Activated T-cell treated with anti-CD3 and anti-CD28 coated beads, Interleukin-2, amount 50 U/mL, for 72 hours (primary cell): ENCODE measurements at regions not wholly inside any gene's neighbourhood (a gene's known extent, or its start where the extent isn't known, plus 50 kb on each side); places are given as distances from the start of the nearest gene placed in this dataset.
"Not testable (repeated sequence)": the region's sequence is repeated elsewhere in the genome, so short reads cannot be mapped to it uniquely, and the experiment has no call there.

Experiments used
- ATAC-seq, 2 donors: fragments of 150-1000 bp; cut with Tn5 transposase; replicated peaks in 1 of 2; 2 replicates each; pipeline ENCODE4 v1.10.0; 2021; ENCODE audit warnings: moderate library complexity in 2 of 2, mild to moderate bottlenecking in 1 of 2
- DNase-seq, 2 donors: peaks; one replicate each; pipeline ENCODE4 v3.0.0; 2021 to 2022; ENCODE audit warnings: mixed read lengths in 1 of 2
- H3K27ac Mint-ChIP-seq: one replicate; pipeline ENCODE4 v1.8.0; 2022; ENCODE audit warnings: mild to moderate bottlenecking, moderate library complexity, mixed read lengths
- H3K27me3 Mint-ChIP-seq: one replicate; pipeline ENCODE4 v1.8.0; 2022; ENCODE audit warnings: low read depth, mixed read lengths
- H3K36me3 Mint-ChIP-seq, 2 donors: one replicate each; pipeline ENCODE4 v1.8.0; 2022; ENCODE audit warnings: mixed read lengths in 2 of 2, mild to moderate bottlenecking in 1 of 2; ENCODE audit not compliant: insufficient read depth in 2 of 2
- H3K4me1 Mint-ChIP-seq: one replicate; pipeline ENCODE4 v1.8.0; 2022; ENCODE audit warnings: low read depth, mixed read lengths
- H3K4me3 Mint-ChIP-seq, 2 donors: one replicate each; pipeline ENCODE4 v1.8.0; 2022; ENCODE audit warnings: mild to moderate bottlenecking in 2 of 2, mixed read lengths in 2 of 2, moderate library complexity in 2 of 2
- H3K9me3 Mint-ChIP-seq, 2 donors: one replicate each; pipeline ENCODE4 v1.8.0; 2022; ENCODE audit warnings: mixed read lengths in 2 of 2

DNA sequence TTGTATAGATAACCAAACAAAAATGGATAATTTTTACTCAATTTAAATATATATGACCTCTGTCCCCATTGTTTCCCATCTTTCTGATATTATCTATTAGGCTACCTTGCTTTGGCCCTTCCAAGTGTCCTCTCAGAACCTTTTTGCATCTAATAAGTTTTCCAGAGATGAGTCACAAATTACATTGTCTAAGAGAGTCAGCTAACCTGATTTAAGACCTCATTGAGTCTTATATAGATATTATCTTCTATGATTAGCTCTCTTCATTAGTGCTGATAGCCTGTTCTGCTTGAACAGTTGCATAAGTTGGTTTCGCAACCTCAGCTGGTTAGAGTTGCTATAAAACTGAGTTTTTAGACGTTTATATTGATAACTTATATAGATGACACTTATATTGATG is 623.1 kb downstream of the LRRC70 start:
- H3K27me3 Mint-ChIP-seq: no peaks in the 10 kb centered on the region
- no peaks in the 10 kb centered on the region for H3K4me1 Mint-ChIP-seq
- ATAC-seq: no peak
- no peak overlapping the region for H3K4me3 Mint-ChIP-seq
- no peak overlapping the region for H3K27ac Mint-ChIP-seq
- no peaks in the 10 kb centered on the region for H3K36me3 Mint-ChIP-seq
- DNase-seq: no peak
- peaks cover 1 to 3% of the 10 kb centered on the region in 2 donors for H3K9me3 Mint-ChIP-seq

DNA sequence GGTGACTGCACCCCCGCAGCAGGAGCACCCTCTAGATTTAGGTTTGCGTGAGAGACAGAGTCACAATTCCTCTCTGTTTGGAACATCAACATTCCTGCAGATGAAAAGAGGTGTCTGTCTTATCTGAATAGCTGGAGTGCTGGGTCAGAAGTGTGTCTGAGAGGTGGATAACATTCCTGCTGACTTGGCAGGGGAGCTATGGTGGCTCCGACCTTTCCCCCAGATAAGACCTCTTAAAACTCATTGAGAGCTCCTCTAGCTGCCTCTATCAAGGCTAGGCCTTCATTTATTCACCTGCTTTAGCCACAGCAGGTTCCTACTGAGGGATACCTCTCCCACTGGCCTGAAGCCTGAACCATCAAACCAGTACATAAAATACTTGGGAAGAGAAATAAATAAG is 615.5 kb downstream of the LRRC70 start:
- no peak for ATAC-seq
- H3K9me3 Mint-ChIP-seq: peaks cover 2 to 6% of the 10 kb centered on the region in 2 donors
- no peak overlapping the region for H3K4me3 Mint-ChIP-seq
- H3K4me1 Mint-ChIP-seq: no peaks in the 10 kb centered on the region
- no peaks in the 10 kb centered on the region for H3K36me3 Mint-ChIP-seq
- no peak overlapping the region for H3K27ac Mint-ChIP-seq
- no peaks in the 10 kb centered on the region for H3K27me3 Mint-ChIP-seq
- no peak for DNase-seq

GRCh38 chr5:63180190-63180589 is 601.6 kb downstream of the LRRC70 start:
- not testable (repeated sequence) for H3K27ac Mint-ChIP-seq, H3K36me3 Mint-ChIP-seq, H3K4me3 Mint-ChIP-seq, H3K27me3 Mint-ChIP-seq, ATAC-seq, H3K9me3 Mint-ChIP-seq, H3K4me1 Mint-ChIP-seq, DNase-seq

DNA sequence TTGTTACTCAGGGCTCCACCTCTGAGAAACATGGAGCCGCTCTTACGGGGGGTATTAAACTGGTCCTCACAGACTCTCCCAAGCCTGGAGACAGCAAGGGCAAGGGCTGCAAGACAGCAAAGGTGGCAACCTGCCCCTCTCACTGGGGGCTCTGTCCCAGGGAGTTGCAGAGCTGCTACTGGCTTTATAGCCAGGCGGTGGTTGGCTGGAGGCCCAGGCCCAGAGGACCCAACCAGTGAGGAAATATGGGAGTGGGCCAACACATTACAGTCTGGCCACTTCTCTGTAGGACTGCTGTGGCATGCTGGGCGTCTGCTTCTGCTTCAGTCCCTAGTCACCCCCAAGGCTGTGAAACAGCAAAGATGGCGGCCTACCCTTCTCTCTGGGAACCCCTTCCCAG is 597.2 kb downstream of the LRRC70 start:
- H3K4me3 Mint-ChIP-seq: no peak overlapping the region
- DNase-seq (no peak), ATAC-seq (no peak)
- H3K9me3 Mint-ChIP-seq: no peaks in the 10 kb centered on the region
- H3K27me3 Mint-ChIP-seq: no peaks in the 10 kb centered on the region
- H3K36me3 Mint-ChIP-seq: no peaks in the 10 kb centered on the region
- no peak overlapping the region for H3K27ac Mint-ChIP-seq
- no peaks in the 10 kb centered on the region for H3K4me1 Mint-ChIP-seq

- H3K9me3 Mint-ChIP-seq: peaks cover 0 to 3% of the 10 kb centered on the region in 2 donors
- no peak overlapping the region for H3K27ac Mint-ChIP-seq
- H3K27me3 Mint-ChIP-seq: no peaks in the 10 kb centered on the region
- no peaks in the 10 kb centered on the region for H3K36me3 Mint-ChIP-seq
- no peaks in the 10 kb centered on the region for H3K4me1 Mint-ChIP-seq
- ATAC-seq: no peak
- H3K4me3 Mint-ChIP-seq: no peak overlapping the region
- no peak for DNase-seq
Measured at GRCh38 chr5:63170486-63170885, 591.9 kb downstream of the LRRC70 start.

GRCh38 chr5:63164838-63165535 is 586.4 kb downstream of the LRRC70 start:
- no peak for DNase-seq
- Mint-ChIP-seq H3K27me3 (no peaks in the 10 kb centered on the region), H3K27ac (no peak overlapping the region), H3K36me3 (no peaks in the 10 kb centered on the region), H3K4me3 (no peak overlapping the region), H3K4me1 (no peaks in the 10 kb centered on the region), H3K9me3 (peaks cover 0 to 4% of the 10 kb centered on the region in 2 donors)
- no peak for ATAC-seq

DNA sequence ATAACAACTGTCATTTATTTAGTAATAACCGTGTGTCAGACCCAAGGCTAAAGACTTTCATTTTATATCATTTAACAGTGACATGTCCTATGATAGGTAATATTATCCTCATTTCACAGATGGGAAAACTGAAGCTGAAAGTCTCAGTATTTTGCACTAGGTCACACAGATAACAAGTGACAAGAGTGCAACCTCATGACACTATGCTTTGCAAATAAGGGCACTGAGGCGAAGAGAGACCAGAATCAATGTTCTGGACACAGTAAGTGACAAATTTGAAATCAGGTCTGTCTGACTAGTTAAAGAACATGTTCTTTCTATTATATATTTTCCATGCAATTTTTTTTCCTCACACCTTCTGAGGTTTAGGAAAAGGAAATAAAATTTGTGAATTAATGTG is 585.7 kb downstream of the LRRC70 start:
- H3K4me3 Mint-ChIP-seq: no peak overlapping the region

GRCh38 chr5:63155310-63155631 is 576.7 kb downstream of the LRRC70 start:
- Mint-ChIP-seq H3K9me3 (peaks cover 0 to 3% of the 10 kb centered on the region in 2 donors), H3K4me1 (no peaks in the 10 kb centered on the region), H3K4me3 (no peak overlapping the region), H3K27me3 (no peaks in the 10 kb centered on the region), H3K27ac (no peak overlapping the region), H3K36me3 (no peaks in the 10 kb centered on the region)
- DNase-seq (no peak), ATAC-seq (no peak)

More for the DNA sequence above, 585.7 kb downstream of the LRRC70 start:
- H3K36me3 Mint-ChIP-seq: no peaks in the 10 kb centered on the region
- DNase-seq (no peak), ATAC-seq (no peak)
- H3K27ac Mint-ChIP-seq: no peak overlapping the region
- no peaks in the 10 kb centered on the region for H3K4me1 Mint-ChIP-seq
- peaks cover 2 to 4% of the 10 kb centered on the region in 2 donors for H3K9me3 Mint-ChIP-seq
- no peaks in the 10 kb centered on the region for H3K27me3 Mint-ChIP-seq

GRCh38 chr5:63154476-63155309 is 576.1 kb downstream of the LRRC70 start:
- H3K27me3 Mint-ChIP-seq: no peaks in the 10 kb centered on the region
- H3K27ac Mint-ChIP-seq: no peak overlapping the region
- peaks cover 2 to 3% of the 10 kb centered on the region in 2 donors for H3K9me3 Mint-ChIP-seq
- H3K4me3 Mint-ChIP-seq: no peak overlapping the region
- DNase-seq (no peak), ATAC-seq (no peak)
- no peaks in the 10 kb centered on the region for H3K4me1 Mint-ChIP-seq
- no peaks in the 10 kb centered on the region for H3K36me3 Mint-ChIP-seq

DNA sequence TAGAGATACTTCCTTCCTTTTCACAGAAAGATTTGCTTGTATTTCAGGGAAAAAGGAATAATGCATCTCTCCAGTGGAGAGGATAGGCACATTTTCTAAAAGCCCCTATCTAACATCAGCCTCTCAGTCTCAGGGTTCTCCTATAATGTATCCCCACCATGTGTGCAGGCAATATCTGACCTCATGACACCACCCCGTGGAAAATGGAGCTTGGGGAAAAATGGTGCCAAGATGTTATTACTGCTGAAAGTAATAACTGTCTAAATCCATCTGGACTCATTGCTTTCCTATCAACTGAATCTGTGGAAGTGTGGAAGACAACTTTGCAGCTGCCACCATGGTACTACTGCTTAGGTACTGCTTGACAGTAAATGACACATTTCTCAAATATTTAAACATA is 574.3 kb downstream of the LRRC70 start:
- Mint-ChIP-seq H3K4me3 (no peak overlapping the region), H3K27ac (no peak overlapping the region), H3K36me3 (no peaks in the 10 kb centered on the region), H3K27me3 (no peaks in the 10 kb centered on the region), H3K9me3 (peaks cover 0 to 2% of the 10 kb centered on the region in 2 donors), H3K4me1 (no peaks in the 10 kb centered on the region)
- ATAC-seq (no peak), DNase-seq (no peak)

- H3K4me1 Mint-ChIP-seq: no peaks in the 10 kb centered on the region
- no peak for DNase-seq
- peaks cover 0 to 2% of the 10 kb centered on the region in 2 donors for H3K9me3 Mint-ChIP-seq
- H3K27me3 Mint-ChIP-seq: no peaks in the 10 kb centered on the region
- no peak for ATAC-seq
- no peak overlapping the region for H3K27ac Mint-ChIP-seq
- no peaks in the 10 kb centered on the region for H3K36me3 Mint-ChIP-seq
- no peak overlapping the region for H3K4me3 Mint-ChIP-seq
Measured at GRCh38 chr5:63145167-63145566, 566.5 kb downstream of the LRRC70 start.

DNA sequence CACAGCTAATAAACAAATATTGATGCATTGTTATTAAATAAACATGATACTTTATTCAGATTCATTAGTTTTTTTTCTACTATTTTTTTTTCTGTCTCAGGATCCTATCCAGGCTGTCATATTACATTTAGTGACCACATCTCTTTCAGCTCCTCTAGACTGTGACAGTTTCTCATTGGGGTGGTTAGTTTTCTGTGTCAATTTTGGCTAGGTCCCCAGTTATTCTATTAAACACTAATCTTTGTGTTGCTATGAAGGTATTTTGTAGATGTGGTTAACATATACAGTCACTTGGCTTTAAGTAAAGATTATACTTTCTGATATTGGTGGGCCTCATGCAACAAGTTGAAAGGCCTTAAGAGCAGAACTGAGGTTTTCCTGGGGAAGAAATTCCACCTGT is 563.0 kb downstream of the LRRC70 start:
- ATAC-seq: no peak
- no peaks in the 10 kb centered on the region for H3K27me3 Mint-ChIP-seq
- H3K36me3 Mint-ChIP-seq: no peaks in the 10 kb centered on the region
- no peaks in the 10 kb centered on the region for H3K9me3 Mint-ChIP-seq
- H3K4me3 Mint-ChIP-seq: no peak overlapping the region
- H3K27ac Mint-ChIP-seq: no peak overlapping the region
- H3K4me1 Mint-ChIP-seq: no peaks in the 10 kb centered on the region
- no peak for DNase-seq

DNA sequence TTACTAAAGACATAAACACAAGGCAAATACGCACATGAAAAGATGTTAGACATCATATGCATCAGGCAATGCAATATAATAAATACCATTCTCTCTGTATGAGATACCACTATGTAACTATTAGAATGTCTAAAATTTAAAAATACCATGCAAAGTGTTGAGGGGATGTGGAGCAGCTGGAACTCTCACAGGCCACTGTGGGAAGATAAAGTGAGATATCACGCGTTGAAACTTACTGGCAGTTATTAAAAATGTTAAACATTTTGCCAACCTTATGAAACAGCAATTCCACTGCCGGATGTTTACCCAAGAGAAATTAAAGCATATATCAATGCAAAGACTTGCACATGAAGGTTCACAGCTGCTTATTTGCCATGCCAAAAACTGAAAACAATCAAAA is 556.7 kb downstream of the LRRC70 start:
- no peaks in the 10 kb centered on the region for H3K27me3 Mint-ChIP-seq
- H3K4me3 Mint-ChIP-seq: no peak overlapping the region
- no peaks in the 10 kb centered on the region for H3K36me3 Mint-ChIP-seq
- no peaks in the 10 kb centered on the region for H3K9me3 Mint-ChIP-seq
- no peak overlapping the region for H3K27ac Mint-ChIP-seq
- ATAC-seq (no peak), DNase-seq (no peak)
- no peaks in the 10 kb centered on the region for H3K4me1 Mint-ChIP-seq
